ENCODE measurements at regions not wholly inside any gene's neighbourhood (a gene's known extent, or its start where the extent isn't known, plus 50 kb on each side); places are given as distances from the start of the nearest gene placed in this dataset.

- H3K36me3 ChIP-seq (ENCODE audit: control insufficient read depth, insufficient read depth, low read length), result no peaks in the 10 kb centered on the region
- no peak overlapping the region for H3K9ac ChIP-seq (ENCODE audit: low read depth, low read length)
Measured at GRCh38 chr10:111989136-111989911, 194.2 kb downstream of the GPAM start.

DNA sequence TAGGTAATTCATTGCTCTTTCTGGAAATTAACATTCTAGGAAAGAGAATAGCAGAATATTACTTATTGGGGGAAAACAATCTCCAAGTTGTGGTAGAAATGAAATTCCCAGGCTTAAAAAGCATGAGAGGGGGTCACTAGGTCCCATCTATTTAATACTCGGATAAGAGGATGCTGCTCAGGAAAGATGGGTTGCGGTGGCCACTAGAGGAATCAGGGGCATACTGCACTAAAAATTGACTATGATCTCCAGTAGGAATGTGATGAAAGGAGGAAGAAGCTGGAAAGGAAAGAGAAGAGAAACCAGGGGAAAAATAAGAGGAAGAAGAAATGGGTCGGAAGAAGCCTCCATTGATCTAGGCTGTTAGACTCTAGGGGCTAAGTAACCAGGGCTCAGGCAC lies 192.8 kb downstream of the GPAM start:
- H3K4me1 ChIP-seq (ENCODE audit: control insufficient read depth, insufficient read depth, low read length), result no peaks in the 10 kb centered on the region
- H3K9me3 ChIP-seq (ENCODE audit: control insufficient read depth, insufficient read depth, low read length), result no peaks in the 10 kb centered on the region
- H3K27me3 ChIP-seq (ENCODE audit: control insufficient read depth, insufficient read depth, low read length), result no peaks in the 10 kb centered on the region
- no peak overlapping the region for H3K4me3 ChIP-seq (ENCODE audit: low read depth, low read length)
- H3K9ac ChIP-seq (ENCODE audit: low read depth, low read length), result no peak overlapping the region
- H3K36me3 ChIP-seq (ENCODE audit: control insufficient read depth, insufficient read depth, low read length), result no peaks in the 10 kb centered on the region

More at GRCh38 chr10:111989136-111989911, 194.2 kb downstream of the GPAM start:
- Histone ChIP-seq H3K9me3 (ENCODE audit: control insufficient read depth, insufficient read depth, low read length) (no peaks in the 10 kb centered on the region), H3K4me1 (ENCODE audit: control insufficient read depth, insufficient read depth, low read length) (no peaks in the 10 kb centered on the region), H3K27me3 (ENCODE audit: control insufficient read depth, insufficient read depth, low read length) (no peaks in the 10 kb centered on the region), H3K4me3 (ENCODE audit: low read depth, low read length) (no peak overlapping the region)

DNA sequence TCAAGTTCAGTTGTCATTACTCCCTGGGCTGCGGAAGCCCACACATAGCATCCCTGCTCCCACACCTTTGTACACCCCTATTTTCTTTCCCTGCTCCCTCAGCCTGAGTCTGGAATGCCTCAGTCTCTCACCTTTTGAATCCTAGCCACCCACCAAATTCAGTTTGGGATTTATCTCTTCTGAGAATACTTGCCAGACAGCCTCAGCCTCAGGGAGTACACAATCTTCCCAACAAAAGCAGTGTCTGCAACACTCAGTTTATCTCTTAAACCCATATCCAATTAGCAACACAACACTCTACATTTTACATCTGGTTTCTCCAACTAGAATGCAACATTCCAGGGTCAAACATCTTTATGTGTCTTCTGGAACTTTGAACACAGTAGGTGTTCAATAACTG lies 190.2 kb downstream of the GPAM start:
- H3K9me3 ChIP-seq (ENCODE audit: control insufficient read depth, insufficient read depth, low read length), result no peaks in the 10 kb centered on the region
- H3K9ac ChIP-seq (ENCODE audit: low read depth, low read length), result no peak overlapping the region
- H3K27me3 ChIP-seq (ENCODE audit: control insufficient read depth, insufficient read depth, low read length), result no peaks in the 10 kb centered on the region
- no peak overlapping the region for H3K4me3 ChIP-seq (ENCODE audit: low read depth, low read length)
- no peaks in the 10 kb centered on the region for H3K36me3 ChIP-seq (ENCODE audit: control insufficient read depth, insufficient read depth, low read length)
- no peaks in the 10 kb centered on the region for H3K4me1 ChIP-seq (ENCODE audit: control insufficient read depth, insufficient read depth, low read length)

GRCh38 chr10:111993872-111994426 lies 189.6 kb downstream of the GPAM start:
- Histone ChIP-seq H3K9me3 (ENCODE audit: control insufficient read depth, insufficient read depth, low read length) (no peaks in the 10 kb centered on the region), H3K4me1 (ENCODE audit: control insufficient read depth, insufficient read depth, low read length) (peaks cover 4% of the 10 kb centered on the region), H3K27me3 (ENCODE audit: control insufficient read depth, insufficient read depth, low read length) (no peaks in the 10 kb centered on the region), H3K9ac (ENCODE audit: low read depth, low read length) (no peak overlapping the region), H3K36me3 (ENCODE audit: control insufficient read depth, insufficient read depth, low read length) (no peaks in the 10 kb centered on the region), H3K4me3 (ENCODE audit: low read depth, low read length) (no peak overlapping the region)

GRCh38 chr10:111996103-111996502 lies 187.5 kb downstream of the GPAM start:
- Histone ChIP-seq H3K9me3 (ENCODE audit: control insufficient read depth, insufficient read depth, low read length) (no peaks in the 10 kb centered on the region), H3K4me3 (ENCODE audit: low read depth, low read length) (no peak overlapping the region), H3K27me3 (ENCODE audit: control insufficient read depth, insufficient read depth, low read length) (no peaks in the 10 kb centered on the region), H3K4me1 (ENCODE audit: control insufficient read depth, insufficient read depth, low read length) (peaks cover 12% of the 10 kb centered on the region), H3K36me3 (ENCODE audit: control insufficient read depth, insufficient read depth, low read length) (no peaks in the 10 kb centered on the region), H3K9ac (ENCODE audit: low read depth, low read length) (no peak overlapping the region)

- no peaks in the 10 kb centered on the region for H3K9me3 ChIP-seq (ENCODE audit: control insufficient read depth, insufficient read depth, low read length)
- no peaks in the 10 kb centered on the region for H3K36me3 ChIP-seq (ENCODE audit: control insufficient read depth, insufficient read depth, low read length)
- H3K4me1 ChIP-seq (ENCODE audit: control insufficient read depth, insufficient read depth, low read length), result peaks cover 12% of the 10 kb centered on the region
- no peak overlapping the region for H3K4me3 ChIP-seq (ENCODE audit: low read depth, low read length)
- no peak overlapping the region for H3K9ac ChIP-seq (ENCODE audit: low read depth, low read length)
- H3K27me3 ChIP-seq (ENCODE audit: control insufficient read depth, insufficient read depth, low read length), result no peaks in the 10 kb centered on the region
Measured at GRCh38 chr10:111998728-111999127, 184.8 kb downstream of the GPAM start.

GRCh38 chr10:111999205-111999914 lies 184.2 kb downstream of the GPAM start:
- Histone ChIP-seq H3K4me3 (ENCODE audit: low read depth, low read length) (peak overlapping the region; percentile 6), H3K9me3 (ENCODE audit: control insufficient read depth, insufficient read depth, low read length) (no peaks in the 10 kb centered on the region), H3K27me3 (ENCODE audit: control insufficient read depth, insufficient read depth, low read length) (no peaks in the 10 kb centered on the region), H3K9ac (ENCODE audit: low read depth, low read length) (no peak overlapping the region), H3K36me3 (ENCODE audit: control insufficient read depth, insufficient read depth, low read length) (no peaks in the 10 kb centered on the region), H3K4me1 (ENCODE audit: control insufficient read depth, insufficient read depth, low read length) (peaks cover 12% of the 10 kb centered on the region)

GRCh38 chr10:111999915-112000302 lies 183.7 kb downstream of the GPAM start:
- H3K4me1 ChIP-seq (ENCODE audit: control insufficient read depth, insufficient read depth, low read length), result peaks cover 12% of the 10 kb centered on the region
- H3K9me3 ChIP-seq (ENCODE audit: control insufficient read depth, insufficient read depth, low read length), result no peaks in the 10 kb centered on the region
- no peak overlapping the region for H3K9ac ChIP-seq (ENCODE audit: low read depth, low read length)
- no peaks in the 10 kb centered on the region for H3K27me3 ChIP-seq (ENCODE audit: control insufficient read depth, insufficient read depth, low read length)
- H3K36me3 ChIP-seq (ENCODE audit: control insufficient read depth, insufficient read depth, low read length), result no peaks in the 10 kb centered on the region
- H3K4me3 ChIP-seq (ENCODE audit: low read depth, low read length), result no peak overlapping the region

DNA sequence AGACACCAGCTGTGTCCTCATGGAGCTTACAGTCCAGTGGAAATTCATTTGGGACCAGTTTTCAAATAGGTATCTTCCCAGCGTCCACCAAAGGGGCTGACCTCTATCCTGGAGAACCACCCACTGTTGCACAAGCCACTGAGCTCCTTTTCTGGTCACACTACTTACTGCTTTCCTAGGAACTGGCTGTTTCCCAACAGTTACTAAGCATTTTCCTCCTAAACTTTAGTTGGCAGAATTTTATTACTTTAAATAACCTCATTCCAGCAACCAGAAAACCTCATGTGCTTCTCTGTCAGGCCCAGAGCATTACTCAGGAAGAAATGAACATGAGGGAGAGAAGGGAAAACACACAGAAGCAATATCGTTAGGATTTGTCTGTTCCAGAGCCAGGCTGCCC lies 183.1 kb downstream of the GPAM start:
- Histone ChIP-seq H3K4me1 (ENCODE audit: control insufficient read depth, insufficient read depth, low read length) (peaks cover 12% of the 10 kb centered on the region), H3K9ac (ENCODE audit: low read depth, low read length) (no peak overlapping the region), H3K36me3 (ENCODE audit: control insufficient read depth, insufficient read depth, low read length) (no peaks in the 10 kb centered on the region), H3K27me3 (ENCODE audit: control insufficient read depth, insufficient read depth, low read length) (no peaks in the 10 kb centered on the region), H3K9me3 (ENCODE audit: control insufficient read depth, insufficient read depth, low read length) (no peaks in the 10 kb centered on the region), H3K4me3 (ENCODE audit: low read depth, low read length) (no peak overlapping the region)

DNA sequence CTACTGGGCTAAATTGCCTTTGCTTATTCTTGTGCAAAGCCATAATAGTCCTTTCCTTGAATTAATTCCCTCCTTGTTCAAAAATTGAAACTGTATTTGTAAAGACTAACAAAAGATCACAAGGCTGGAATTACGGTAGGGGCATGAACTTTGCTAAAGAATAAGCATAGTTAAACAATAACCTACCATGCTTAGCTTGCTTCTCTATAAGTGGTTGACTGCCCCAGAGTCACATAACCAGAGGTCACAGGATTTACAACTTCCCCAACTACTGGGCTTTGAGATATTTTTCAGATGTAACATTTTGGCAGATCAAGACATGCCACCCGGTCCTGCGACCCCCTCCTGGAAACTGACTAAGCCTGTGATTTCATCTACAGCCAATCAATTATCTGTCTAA lies 181.4 kb downstream of the GPAM start:
- no peaks in the 10 kb centered on the region for H3K9me3 ChIP-seq (ENCODE audit: control insufficient read depth, insufficient read depth, low read length)
- H3K4me3 ChIP-seq (ENCODE audit: low read depth, low read length), result no peak overlapping the region
- H3K27me3 ChIP-seq (ENCODE audit: control insufficient read depth, insufficient read depth, low read length), result no peaks in the 10 kb centered on the region
- H3K9ac ChIP-seq (ENCODE audit: low read depth, low read length), result no peak overlapping the region
- H3K4me1 ChIP-seq (ENCODE audit: control insufficient read depth, insufficient read depth, low read length), result peaks cover 12% of the 10 kb centered on the region
- H3K36me3 ChIP-seq (ENCODE audit: control insufficient read depth, insufficient read depth, low read length), result no peaks in the 10 kb centered on the region

GRCh38 chr10:112004075-112004474 lies 179.5 kb downstream of the GPAM start:
- Histone ChIP-seq H3K4me1 (ENCODE audit: control insufficient read depth, insufficient read depth, low read length) (peaks cover 8% of the 10 kb centered on the region), H3K9me3 (ENCODE audit: control insufficient read depth, insufficient read depth, low read length) (no peaks in the 10 kb centered on the region), H3K9ac (ENCODE audit: low read depth, low read length) (no peak overlapping the region), H3K27me3 (ENCODE audit: control insufficient read depth, insufficient read depth, low read length) (no peaks in the 10 kb centered on the region), H3K36me3 (ENCODE audit: control insufficient read depth, insufficient read depth, low read length) (no peaks in the 10 kb centered on the region), H3K4me3 (ENCODE audit: low read depth, low read length) (no peak overlapping the region)

- Histone ChIP-seq H3K9ac (ENCODE audit: low read depth, low read length) (no peak overlapping the region), H3K9me3 (ENCODE audit: control insufficient read depth, insufficient read depth, low read length) (no peaks in the 10 kb centered on the region), H3K4me3 (ENCODE audit: low read depth, low read length) (no peak overlapping the region), H3K4me1 (ENCODE audit: control insufficient read depth, insufficient read depth, low read length) (peaks cover 1% of the 10 kb centered on the region), H3K27me3 (ENCODE audit: control insufficient read depth, insufficient read depth, low read length) (no peaks in the 10 kb centered on the region), H3K36me3 (ENCODE audit: control insufficient read depth, insufficient read depth, low read length) (no peaks in the 10 kb centered on the region)
Measured at GRCh38 chr10:112005044-112005443, 178.5 kb downstream of the GPAM start.

Data from iPS-15b (cell line).